ENCODE measurements at regions not wholly inside any gene's neighbourhood (a gene's known extent, or its start where the extent isn't known, plus 50 kb on each side); places are given as distances from the start of the nearest gene placed in this dataset.
A peak's percentile ranks its signal among the peaks of the same experiment; 100 is the strongest.

- Histone ChIP-seq H3K4me1 (ENCODE audit: control insufficient read depth in 1 of 2, insufficient read depth in 2 of 2, low read length in 2 of 2) (peaks cover 13% of the 10 kb centered on the region in 2 donors), H3K27ac (ENCODE audit: low read depth, low read length) (peak overlapping the region; percentile 36), H3K9ac (ENCODE audit: low read depth in 1 of 2, low read length in 2 of 2) (no peak overlapping the region), H3K27me3 (ENCODE audit: control insufficient read depth in 1 of 2, insufficient read depth in 2 of 2, low read length in 2 of 2) (no peaks in the 10 kb centered on the region), H3K9me3 (ENCODE audit: control insufficient read depth in 1 of 2, low read length in 2 of 2) (no peaks in the 10 kb centered on the region), H3K36me3 (ENCODE audit: control insufficient read depth in 1 of 2, insufficient read depth in 2 of 2, low read length in 2 of 2) (no peaks in the 10 kb centered on the region), H3K4me3 (ENCODE audit: low read depth in 1 of 2, low read length in 2 of 2) (no peak overlapping the region)
Observed at GRCh38 chr10:31702005-31702404, 226.6 kb downstream of the ARHGAP12 start.

GRCh38 chr10:31701546-31701945 lies 227.1 kb downstream of the ARHGAP12 start:
- Histone ChIP-seq H3K4me3 (ENCODE audit: low read depth in 1 of 2, low read length in 2 of 2) (no peak overlapping the region), H3K36me3 (ENCODE audit: control insufficient read depth in 1 of 2, insufficient read depth in 2 of 2, low read length in 2 of 2) (no peaks in the 10 kb centered on the region), H3K27me3 (ENCODE audit: control insufficient read depth in 1 of 2, insufficient read depth in 2 of 2, low read length in 2 of 2) (no peaks in the 10 kb centered on the region), H3K9me3 (ENCODE audit: control insufficient read depth in 1 of 2, low read length in 2 of 2) (no peaks in the 10 kb centered on the region), H3K4me1 (ENCODE audit: control insufficient read depth in 1 of 2, insufficient read depth in 2 of 2, low read length in 2 of 2) (peaks cover 8 to 11% of the 10 kb centered on the region in 2 donors), H3K27ac (ENCODE audit: low read depth, low read length) (peak overlapping the region; percentile 36), H3K9ac (ENCODE audit: low read depth in 1 of 2, low read length in 2 of 2) (no peak overlapping the region)

GRCh38 chr10:31700181-31700611 lies 228.4 kb downstream of the ARHGAP12 start:
- Histone ChIP-seq H3K27me3 (ENCODE audit: control insufficient read depth in 1 of 2, insufficient read depth in 2 of 2, low read length in 2 of 2) (no peaks in the 10 kb centered on the region), H3K9ac (ENCODE audit: low read depth in 1 of 2, low read length in 2 of 2) (no peak overlapping the region), H3K4me3 (ENCODE audit: low read depth in 1 of 2, low read length in 2 of 2) (no peak overlapping the region), H3K4me1 (ENCODE audit: control insufficient read depth in 1 of 2, insufficient read depth in 2 of 2, low read length in 2 of 2) (peaks cover 6 to 9% of the 10 kb centered on the region in 2 donors), H3K36me3 (ENCODE audit: control insufficient read depth in 1 of 2, insufficient read depth in 2 of 2, low read length in 2 of 2) (no peaks in the 10 kb centered on the region), H3K27ac (ENCODE audit: low read depth, low read length) (no peak overlapping the region), H3K9me3 (ENCODE audit: control insufficient read depth in 1 of 2, low read length in 2 of 2) (no peaks in the 10 kb centered on the region)

DNA sequence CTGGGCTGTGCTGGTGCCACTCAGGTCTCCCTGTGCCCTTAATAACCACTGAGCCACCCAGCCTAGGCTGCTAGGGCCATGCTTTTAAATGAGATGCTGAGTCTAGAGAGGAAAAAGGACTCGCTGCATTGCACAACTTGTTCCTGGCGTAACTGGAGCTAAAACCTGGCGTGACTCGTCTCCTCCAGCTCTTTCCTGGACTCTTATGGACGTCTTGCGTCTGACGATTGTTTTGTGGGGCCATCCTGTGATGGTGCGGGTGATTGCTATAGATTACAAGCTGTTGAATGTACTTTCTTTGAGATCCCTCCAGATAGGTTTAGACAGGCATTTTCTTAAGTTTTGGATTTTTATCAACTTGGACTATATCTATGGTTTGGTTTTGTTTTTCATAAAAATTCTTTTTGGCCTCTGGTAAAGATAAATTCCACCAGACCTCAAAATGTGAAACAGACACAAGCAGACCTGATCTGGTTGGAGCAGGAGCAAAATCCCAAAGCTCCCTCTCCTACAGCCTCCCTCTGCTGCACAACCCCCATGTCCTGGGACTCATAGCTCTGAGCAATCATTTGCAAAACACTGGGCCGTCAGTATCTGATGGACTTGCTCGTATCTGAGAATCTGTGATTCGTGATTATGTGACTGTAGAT lies 230.3 kb downstream of the ARHGAP12 start:
- H3K27me3 ChIP-seq (ENCODE audit: control insufficient read depth in 1 of 2, insufficient read depth in 2 of 2, low read length in 2 of 2) = no peaks in the 10 kb centered on the region
- H3K9ac ChIP-seq (ENCODE audit: low read depth in 1 of 2, low read length in 2 of 2) = no peak overlapping the region
- peak overlapping the region in 1 of 2 donors; percentile 1 for H3K4me3 ChIP-seq (ENCODE audit: low read depth in 1 of 2, low read length in 2 of 2)
- H3K36me3 ChIP-seq (ENCODE audit: control insufficient read depth in 1 of 2, insufficient read depth in 2 of 2, low read length in 2 of 2) = no peaks in the 10 kb centered on the region
- H3K4me1 ChIP-seq (ENCODE audit: control insufficient read depth in 1 of 2, insufficient read depth in 2 of 2, low read length in 2 of 2) = peaks cover 6 to 12% of the 10 kb centered on the region in 2 donors
- H3K9me3 ChIP-seq (ENCODE audit: control insufficient read depth in 1 of 2, low read length in 2 of 2) = no peaks in the 10 kb centered on the region
- H3K27ac ChIP-seq (ENCODE audit: low read depth, low read length) = peak overlapping the region; percentile 54

GRCh38 chr10:31697271-31698180 lies 231.1 kb downstream of the ARHGAP12 start:
- Histone ChIP-seq H3K27ac (ENCODE audit: low read depth, low read length) (peak overlapping the region; percentile 80), H3K9ac (ENCODE audit: low read depth in 1 of 2, low read length in 2 of 2) (no peak overlapping the region), H3K36me3 (ENCODE audit: control insufficient read depth in 1 of 2, insufficient read depth in 2 of 2, low read length in 2 of 2) (no peaks in the 10 kb centered on the region), H3K9me3 (ENCODE audit: control insufficient read depth in 1 of 2, low read length in 2 of 2) (no peaks in the 10 kb centered on the region), H3K4me1 (ENCODE audit: control insufficient read depth in 1 of 2, insufficient read depth in 2 of 2, low read length in 2 of 2) (peaks cover 6 to 12% of the 10 kb centered on the region in 2 donors), H3K4me3 (ENCODE audit: low read depth in 1 of 2, low read length in 2 of 2) (peak overlapping the region in 1 of 2 donors; percentile 1), H3K27me3 (ENCODE audit: control insufficient read depth in 1 of 2, insufficient read depth in 2 of 2, low read length in 2 of 2) (no peaks in the 10 kb centered on the region)

- H3K9ac ChIP-seq (ENCODE audit: low read depth in 1 of 2, low read length in 2 of 2) = no peak overlapping the region
- H3K4me3 ChIP-seq (ENCODE audit: low read depth in 1 of 2, low read length in 2 of 2) = no peak overlapping the region
- H3K27ac ChIP-seq (ENCODE audit: low read depth, low read length) = no peak overlapping the region
- no peaks in the 10 kb centered on the region for H3K27me3 ChIP-seq (ENCODE audit: control insufficient read depth in 1 of 2, insufficient read depth in 2 of 2, low read length in 2 of 2)
- H3K36me3 ChIP-seq (ENCODE audit: control insufficient read depth in 1 of 2, insufficient read depth in 2 of 2, low read length in 2 of 2) = no peaks in the 10 kb centered on the region
- peaks cover 0 to 2% of the 10 kb centered on the region in 2 donors for H3K9me3 ChIP-seq (ENCODE audit: control insufficient read depth in 1 of 2, low read length in 2 of 2)
- peaks cover 4 to 6% of the 10 kb centered on the region in 2 donors for H3K4me1 ChIP-seq (ENCODE audit: control insufficient read depth in 1 of 2, insufficient read depth in 2 of 2, low read length in 2 of 2)
Observed at GRCh38 chr10:31694929-31695837, 233.4 kb downstream of the ARHGAP12 start.

GRCh38 chr10:31694126-31694685 lies 234.4 kb downstream of the ARHGAP12 start:
- H3K27ac ChIP-seq (ENCODE audit: low read depth, low read length) = no peak overlapping the region
- H3K4me3 ChIP-seq (ENCODE audit: low read depth in 1 of 2, low read length in 2 of 2) = no peak overlapping the region
- no peaks in the 10 kb centered on the region for H3K36me3 ChIP-seq (ENCODE audit: control insufficient read depth in 1 of 2, insufficient read depth in 2 of 2, low read length in 2 of 2)
- no peaks in the 10 kb centered on the region for H3K27me3 ChIP-seq (ENCODE audit: control insufficient read depth in 1 of 2, insufficient read depth in 2 of 2, low read length in 2 of 2)
- peaks cover 2 to 6% of the 10 kb centered on the region in 2 donors for H3K4me1 ChIP-seq (ENCODE audit: control insufficient read depth in 1 of 2, insufficient read depth in 2 of 2, low read length in 2 of 2)
- no peak overlapping the region for H3K9ac ChIP-seq (ENCODE audit: low read depth in 1 of 2, low read length in 2 of 2)
- H3K9me3 ChIP-seq (ENCODE audit: control insufficient read depth in 1 of 2, low read length in 2 of 2) = peaks cover 0 to 2% of the 10 kb centered on the region in 2 donors

GRCh38 chr10:31693491-31693890 lies 235.1 kb downstream of the ARHGAP12 start:
- Histone ChIP-seq H3K4me3 (ENCODE audit: low read depth in 1 of 2, low read length in 2 of 2) (no peak overlapping the region), H3K27ac (ENCODE audit: low read depth, low read length) (no peak overlapping the region), H3K36me3 (ENCODE audit: control insufficient read depth in 1 of 2, insufficient read depth in 2 of 2, low read length in 2 of 2) (no peaks in the 10 kb centered on the region), H3K9me3 (ENCODE audit: control insufficient read depth in 1 of 2, low read length in 2 of 2) (peaks cover 0 to 2% of the 10 kb centered on the region in 2 donors), H3K9ac (ENCODE audit: low read depth in 1 of 2, low read length in 2 of 2) (no peak overlapping the region), H3K4me1 (ENCODE audit: control insufficient read depth in 1 of 2, insufficient read depth in 2 of 2, low read length in 2 of 2) (peaks cover 0 to 6% of the 10 kb centered on the region in 2 donors), H3K27me3 (ENCODE audit: control insufficient read depth in 1 of 2, insufficient read depth in 2 of 2, low read length in 2 of 2) (no peaks in the 10 kb centered on the region)

DNA sequence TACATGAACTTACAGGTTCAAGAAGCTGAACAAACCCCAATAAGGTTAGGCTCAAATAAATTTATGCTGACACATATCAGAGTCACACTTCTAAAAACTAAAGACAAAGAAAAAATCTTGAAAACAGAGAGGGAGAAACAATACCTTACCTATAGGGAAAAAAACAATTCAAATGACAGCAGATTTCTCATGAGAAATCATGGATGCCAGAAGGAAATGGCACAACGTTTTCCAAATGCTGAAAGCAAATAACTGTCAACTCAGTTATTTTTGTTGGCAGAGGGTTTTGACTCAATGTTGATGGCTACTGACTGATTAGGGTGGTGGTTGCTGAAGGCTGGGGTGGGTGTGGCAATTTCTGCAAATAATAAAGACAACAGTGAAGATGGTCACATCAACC lies 239.4 kb downstream of the ARHGAP12 start:
- Histone ChIP-seq H3K9ac (ENCODE audit: low read depth in 1 of 2, low read length in 2 of 2) (no peak overlapping the region), H3K27me3 (ENCODE audit: control insufficient read depth in 1 of 2, insufficient read depth in 2 of 2, low read length in 2 of 2) (no peaks in the 10 kb centered on the region), H3K36me3 (ENCODE audit: control insufficient read depth in 1 of 2, insufficient read depth in 2 of 2, low read length in 2 of 2) (no peaks in the 10 kb centered on the region), H3K4me3 (ENCODE audit: low read depth in 1 of 2, low read length in 2 of 2) (no peak overlapping the region), H3K27ac (ENCODE audit: low read depth, low read length) (no peak overlapping the region), H3K4me1 (ENCODE audit: control insufficient read depth in 1 of 2, insufficient read depth in 2 of 2, low read length in 2 of 2) (no peaks in the 10 kb centered on the region), H3K9me3 (ENCODE audit: control insufficient read depth in 1 of 2, low read length in 2 of 2) (peaks cover 3 to 5% of the 10 kb centered on the region in 2 donors)

Data from duodenal mucosa (tissue), 2 donors.